H9 (cell line): ENCODE measurements at regions not wholly inside any gene's neighbourhood (a gene's known extent, or its start where the extent isn't known, plus 50 kb on each side); places are given as distances from the start of the nearest gene placed in this dataset.

ENCODE experiments used
- DNase-seq: peaks from one replicate; pipeline ENCODE4 v3.0.0-alpha.2; 2017
- H2AFZ ChIP-seq: one replicate; pipeline ENCODE4 v1.6.1; 2013; ENCODE audit warnings: mild to moderate bottlenecking, low read length, control low read depth, moderate library complexity
- H2AK5ac ChIP-seq: 2 replicates; pipeline ENCODE4 v1.6.1; 2013; ENCODE audit warnings: low read length, control low read depth, mixed read lengths; ENCODE audit not compliant: insufficient read length
- H2BK120ac ChIP-seq: one replicate; pipeline ENCODE4 v1.6.1; 2013; ENCODE audit warnings: low read depth, mild to moderate bottlenecking, low read length, control low read depth, inconsistent platforms; ENCODE audit not compliant: poor library complexity, severe bottlenecking
- H2BK12ac ChIP-seq: 2 replicates; pipeline ENCODE4 v1.6.1; 2013; ENCODE audit warnings: low read length, control low read depth, mixed read lengths, low read depth; ENCODE audit not compliant: insufficient read length
- H2BK15ac ChIP-seq: 2 replicates; pipeline ENCODE4 v1.6.1; 2013; ENCODE audit warnings: low read depth, low read length, control low read depth
- H2BK20ac ChIP-seq: one replicate; pipeline ENCODE4 v1.6.1; 2013; ENCODE audit warnings: low read depth, mild to moderate bottlenecking, low read length, control low read depth, inconsistent platforms; ENCODE audit not compliant: poor library complexity, severe bottlenecking
- H2BK5ac ChIP-seq: 2 replicates; pipeline ENCODE4 v1.6.1; 2013; ENCODE audit warnings: low read length, control low read depth, mixed read lengths; ENCODE audit not compliant: insufficient read length
- H3K14ac ChIP-seq: 2 replicates; pipeline ENCODE4 v1.6.1; 2013; ENCODE audit warnings: low read length, control low read depth; ENCODE audit not compliant: insufficient read depth
- H3K18ac ChIP-seq: 2 replicates; pipeline ENCODE4 v1.6.1; 2013; ENCODE audit warnings: low read depth, mild to moderate bottlenecking, mixed read lengths, low read length, control low read depth; ENCODE audit not compliant: insufficient read length
- H3K23ac ChIP-seq: 2 replicates; pipeline ENCODE4 v1.6.1; 2013; ENCODE audit warnings: low read length, control low read depth, mixed read lengths, low read depth; ENCODE audit not compliant: insufficient read length
- H3K23me2 ChIP-seq: 2 replicates; pipeline ENCODE4 v1.6.1; 2013; ENCODE audit warnings: low read depth, mild to moderate bottlenecking, mixed read lengths, low read length, control low read depth; ENCODE audit not compliant: insufficient read length, poor library complexity, severe bottlenecking
- H3K27ac ChIP-seq: 2 replicates; pipeline ENCODE4 v1.5.1; 2013; ENCODE audit warnings: low read length, control low read depth, mixed read lengths, low read depth; ENCODE audit not compliant: insufficient read length
- H3K27me3 ChIP-seq: 2 replicates; pipeline ENCODE4 v1.6.1; 2013; ENCODE audit warnings: low read length, control low read depth, inconsistent platforms; ENCODE audit not compliant: insufficient read depth
- H3K4ac ChIP-seq: 2 replicates; pipeline ENCODE4 v1.6.1; 2013; ENCODE audit warnings: low read depth, mild to moderate bottlenecking, control low read depth, inconsistent platforms, low read length, moderate library complexity
- H3K4me1 ChIP-seq: 2 replicates; pipeline ENCODE4 v1.6.1; 2013; ENCODE audit warnings: low read length, control low read depth, inconsistent platforms; ENCODE audit not compliant: insufficient read depth
- H3K4me2 ChIP-seq: 2 replicates; pipeline ENCODE4 v1.6.1; 2013; ENCODE audit warnings: low read length, control low read depth, mixed read lengths; ENCODE audit not compliant: insufficient read length, insufficient read depth
- H3K56ac ChIP-seq: 2 replicates; pipeline ENCODE4 v1.6.1; 2013; ENCODE audit warnings: low read depth, mild to moderate bottlenecking, mixed read lengths, low read length, control low read depth; ENCODE audit not compliant: insufficient read length
- H3K79me1 ChIP-seq: 2 replicates; pipeline ENCODE4 v1.6.1; 2013; ENCODE audit warnings: low read depth, mild to moderate bottlenecking, moderate library complexity, low read length, control low read depth, inconsistent platforms; ENCODE audit not compliant: insufficient read depth, poor library complexity, severe bottlenecking
- H3K79me2 ChIP-seq: 2 replicates; pipeline ENCODE4 v1.6.1; 2013; ENCODE audit warnings: low read length, control low read depth, inconsistent platforms; ENCODE audit not compliant: insufficient read depth
- H3K9ac ChIP-seq: 2 replicates; pipeline ENCODE4 v1.6.1; 2013; ENCODE audit warnings: low read length, control low read depth, mixed read lengths; ENCODE audit not compliant: insufficient read length; ENCODE audit errors: extremely low read depth
- H3K9me3 ChIP-seq: one replicate; pipeline ENCODE4 v1.6.1; 2013; ENCODE audit warnings: low read depth, low read length, inconsistent platforms; ENCODE audit not compliant: control insufficient read depth
- H3T11ph ChIP-seq: one replicate; pipeline ENCODE4 v1.6.1; 2013; ENCODE audit warnings: mild to moderate bottlenecking, low read length, control low read depth, inconsistent platforms
- H4K20me1 ChIP-seq: one replicate; pipeline ENCODE4 v1.6.1; 2013; ENCODE audit not compliant: control insufficient read depth, insufficient read length, insufficient read depth
- H4K5ac ChIP-seq: 2 replicates; pipeline ENCODE4 v1.6.1; 2013; ENCODE audit warnings: low read depth, mild to moderate bottlenecking, mixed read lengths, low read length, control low read depth; ENCODE audit not compliant: insufficient read length
- H4K8ac ChIP-seq: replicated peaks from 2 replicates; pipeline ENCODE4 v1.6.1; 2013; ENCODE audit warnings: low read length, control low read depth, mixed read lengths, low read depth; ENCODE audit not compliant: insufficient read length
- H4K91ac ChIP-seq: 2 replicates; pipeline ENCODE4 v1.6.1; 2013; ENCODE audit warnings: low read depth, mild to moderate bottlenecking, moderate library complexity, mixed read lengths, low read length, control low read depth; ENCODE audit not compliant: insufficient read length
- H3K27ac Mint-ChIP-seq, 3 experiments: 2 replicates in 2 of 3; 3 replicates in 1 of 3; pipeline ENCODE4 v1.8.0; 2020 to 2021; ENCODE audit warnings: mixed read lengths in 3 of 3, mild to moderate bottlenecking in 1 of 3, moderate library complexity in 1 of 3
- H3K27me3 Mint-ChIP-seq: 2 replicates; pipeline ENCODE4 v1.8.0; 2021; ENCODE audit warnings: low read depth, mild to moderate bottlenecking, moderate library complexity, mixed read lengths
- H3K36me3 Mint-ChIP-seq, 3 experiments: 2 replicates in 2 of 3; 3 replicates in 1 of 3; pipeline ENCODE4 v1.8.0; 2020 to 2021; ENCODE audit warnings: low read depth in 3 of 3, mixed read lengths in 3 of 3; ENCODE audit not compliant: insufficient read depth in 1 of 3
- H3K4me1 Mint-ChIP-seq, 2 experiments: 2 replicates each; pipeline ENCODE4 v1.8.0; 2020; ENCODE audit warnings: mixed read lengths in 2 of 2
- H3K4me3 Mint-ChIP-seq, 2 experiments: 2 replicates in 1 of 2; 3 replicates in 1 of 2; pipeline ENCODE4 v1.8.0; 2020 to 2021; ENCODE audit warnings: mild to moderate bottlenecking in 2 of 2, mixed read lengths in 2 of 2, moderate library complexity in 1 of 2
- H3K9me3 Mint-ChIP-seq, 2 experiments: 2 replicates in 1 of 2; 3 replicates in 1 of 2; pipeline ENCODE4 v1.8.0; 2020; ENCODE audit warnings: mild to moderate bottlenecking in 2 of 2, mixed read lengths in 2 of 2, moderate library complexity in 1 of 2
- WGBS: extraction: QIAGEN DNeasy Blood & Tissue Kit; methylation state at CpG from one replicate; pipeline ENCODE4 v1.1.7; 2013; ENCODE audit warnings: missing lambda C conversion rate, low lambda C conversion rate, mixed read lengths; ENCODE audit not compliant: insufficient read length; ENCODE audit errors: extremely low coverage; 5-methylcytosine and 5-hydroxymethylcytosine counted together
- TF ChIP-seq, protein P1 (sequence below): fragments of 200-600 bp; sonication (generic); conservative IDR thresholded peaks from 3 replicates; pipeline ENCODE4 v1.8.0; 2021; ENCODE audit warnings: antibody characterized with exemption, mild to moderate bottlenecking

DNA sequence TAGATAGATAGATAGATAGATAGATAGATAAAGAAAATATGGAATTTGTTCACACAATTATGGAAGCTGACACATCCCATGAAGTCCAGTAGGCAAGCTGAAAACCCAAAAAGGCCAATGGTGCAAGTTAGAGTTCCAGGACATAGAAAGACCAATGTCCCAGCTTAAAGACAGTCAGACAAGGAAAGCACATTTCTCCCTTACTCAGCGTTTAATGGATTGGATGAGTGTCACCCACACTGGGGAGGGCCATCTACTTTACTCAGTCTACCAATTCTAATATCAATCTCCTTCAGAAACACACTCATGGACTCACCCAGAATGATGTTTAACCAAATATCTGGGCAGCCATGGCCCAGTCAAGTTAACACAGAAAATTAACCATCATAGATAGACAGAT lies 327.7 kb upstream of the CDH11 start:
- Mint-ChIP-seq H3K4me1 (no peaks in the 10 kb centered on the region), H3K27me3 (peaks cover 4% of the 10 kb centered on the region), H3K36me3 (peaks cover 5 to 19% (median 9%) of the 10 kb centered on the region in 3 experiments; a peak in 6 of 7 replicates), H3K27ac (no peak overlapping the region), H3K4me3 (no peak overlapping the region), H3K9me3 (peaks cover 10 to 16% of the 10 kb centered on the region in 2 experiments)
- H3K9ac ChIP-seq: no peak overlapping the region
- H3K56ac ChIP-seq: no peak overlapping the region
- H3T11ph ChIP-seq: no peak overlapping the region
- H3K23ac ChIP-seq: no peak overlapping the region
- H2BK12ac ChIP-seq: no peak overlapping the region
- no peaks in the 10 kb centered on the region for H3K4me1 ChIP-seq
- H3K79me1 ChIP-seq: no peaks in the 10 kb centered on the region
- H3K4me2 ChIP-seq: no peak overlapping the region
- DNase-seq: no peak
- TF ChIP-seq, protein P1, sequence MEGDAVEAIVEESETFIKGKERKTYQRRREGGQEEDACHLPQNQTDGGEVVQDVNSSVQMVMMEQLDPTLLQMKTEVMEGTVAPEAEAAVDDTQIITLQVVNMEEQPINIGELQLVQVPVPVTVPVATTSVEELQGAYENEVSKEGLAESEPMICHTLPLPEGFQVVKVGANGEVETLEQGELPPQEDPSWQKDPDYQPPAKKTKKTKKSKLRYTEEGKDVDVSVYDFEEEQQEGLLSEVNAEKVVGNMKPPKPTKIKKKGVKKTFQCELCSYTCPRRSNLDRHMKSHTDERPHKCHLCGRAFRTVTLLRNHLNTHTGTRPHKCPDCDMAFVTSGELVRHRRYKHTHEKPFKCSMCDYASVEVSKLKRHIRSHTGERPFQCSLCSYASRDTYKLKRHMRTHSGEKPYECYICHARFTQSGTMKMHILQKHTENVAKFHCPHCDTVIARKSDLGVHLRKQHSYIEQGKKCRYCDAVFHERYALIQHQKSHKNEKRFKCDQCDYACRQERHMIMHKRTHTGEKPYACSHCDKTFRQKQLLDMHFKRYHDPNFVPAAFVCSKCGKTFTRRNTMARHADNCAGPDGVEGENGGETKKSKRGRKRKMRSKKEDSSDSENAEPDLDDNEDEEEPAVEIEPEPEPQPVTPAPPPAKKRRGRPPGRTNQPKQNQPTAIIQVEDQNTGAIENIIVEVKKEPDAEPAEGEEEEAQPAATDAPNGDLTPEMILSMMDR: no peak
- no peak overlapping the region for H2AFZ ChIP-seq
- no peak overlapping the region for H4K5ac ChIP-seq
- H3K23me2 ChIP-seq: no peaks in the 10 kb centered on the region
- H2AK5ac ChIP-seq: no peak overlapping the region
- H4K8ac ChIP-seq: no peak overlapping the region
- no peak overlapping the region for H3K18ac ChIP-seq
- WGBS: no CpG with 5 or more reads among the region's 1 CpG
- no peak overlapping the region for H3K14ac ChIP-seq
- no peak overlapping the region for H2BK120ac ChIP-seq
- no peak overlapping the region for H2BK20ac ChIP-seq
- no peak overlapping the region for H4K91ac ChIP-seq
- no peaks in the 10 kb centered on the region for H3K79me2 ChIP-seq
- H3K27ac ChIP-seq: no peak overlapping the region
- no peaks in the 10 kb centered on the region for H4K20me1 ChIP-seq
- H2BK15ac ChIP-seq: no peak overlapping the region
- H3K4ac ChIP-seq: no peak overlapping the region
- H3K9me3 ChIP-seq: no peaks in the 10 kb centered on the region
- H3K27me3 ChIP-seq: no peaks in the 10 kb centered on the region
- H2BK5ac ChIP-seq: no peak overlapping the region
